Uterus (tissue), 2 donors: ENCODE measurements at regions not wholly inside any gene's neighbourhood (a gene's known extent, or its start where the extent isn't known, plus 50 kb on each side); places are given as distances from the start of the nearest gene placed in this dataset.

Experiments
- POLR2A ChIP-seq, 2 donors: fragments of 450-650 bp; IDR thresholded peaks; one replicate each; pipeline ENCODE4 v1.6.1; 2016; ENCODE audit warnings: antibody characterized with exemption in 2 of 2, mild to moderate bottlenecking in 1 of 2, moderate library complexity in 1 of 2
- TF ChIP-seq, protein P1 (sequence below), 4 experiments: fragments of 200-600 bp in 2 of 4; fragments of 450-650 bp in 2 of 4; sonication (generic) in 2 of 4; IDR thresholded peaks; one replicate each; pipeline ENCODE4 v1.5.1; 2016 to 2019; ENCODE audit warnings: antibody characterized with exemption in 4 of 4, mild to moderate bottlenecking in 2 of 4, moderate library complexity in 1 of 4

DNA sequence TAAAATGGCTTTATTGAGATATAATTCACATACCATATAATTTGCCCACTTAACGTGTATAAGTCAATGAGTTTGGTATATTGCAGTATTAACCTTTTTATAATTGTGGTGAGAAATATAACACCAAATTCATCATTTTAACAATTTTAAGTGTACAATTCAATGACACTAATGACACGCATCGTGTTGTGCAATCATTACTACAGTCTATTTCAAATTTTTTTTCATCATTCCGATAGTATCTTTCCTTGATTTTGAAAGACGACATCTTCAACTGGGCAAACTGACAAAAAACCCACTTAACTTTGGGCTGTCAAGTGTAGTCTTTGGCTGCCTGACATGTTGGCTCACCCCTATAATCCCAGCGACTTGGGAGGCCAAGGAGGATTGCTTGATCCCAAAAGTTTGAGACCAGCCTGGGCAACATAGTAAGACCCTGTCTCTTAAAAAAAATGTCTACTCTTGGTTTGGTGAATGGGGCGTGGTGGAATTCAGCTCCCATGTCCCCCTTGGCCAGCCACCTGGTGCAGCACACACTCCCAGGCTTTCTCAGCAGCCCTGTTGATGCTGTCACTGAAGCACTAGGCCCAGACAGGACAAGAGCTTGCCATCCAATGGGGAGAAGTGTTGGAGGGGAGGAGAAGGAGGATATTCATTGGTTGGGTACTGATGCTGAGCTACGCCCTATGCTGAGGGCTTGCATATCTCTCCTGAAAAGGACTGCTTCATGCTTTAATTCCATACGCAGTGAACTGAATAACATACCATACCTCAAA is 150.5 kb downstream of the CD83 start:
- TF ChIP-seq, protein P1, sequence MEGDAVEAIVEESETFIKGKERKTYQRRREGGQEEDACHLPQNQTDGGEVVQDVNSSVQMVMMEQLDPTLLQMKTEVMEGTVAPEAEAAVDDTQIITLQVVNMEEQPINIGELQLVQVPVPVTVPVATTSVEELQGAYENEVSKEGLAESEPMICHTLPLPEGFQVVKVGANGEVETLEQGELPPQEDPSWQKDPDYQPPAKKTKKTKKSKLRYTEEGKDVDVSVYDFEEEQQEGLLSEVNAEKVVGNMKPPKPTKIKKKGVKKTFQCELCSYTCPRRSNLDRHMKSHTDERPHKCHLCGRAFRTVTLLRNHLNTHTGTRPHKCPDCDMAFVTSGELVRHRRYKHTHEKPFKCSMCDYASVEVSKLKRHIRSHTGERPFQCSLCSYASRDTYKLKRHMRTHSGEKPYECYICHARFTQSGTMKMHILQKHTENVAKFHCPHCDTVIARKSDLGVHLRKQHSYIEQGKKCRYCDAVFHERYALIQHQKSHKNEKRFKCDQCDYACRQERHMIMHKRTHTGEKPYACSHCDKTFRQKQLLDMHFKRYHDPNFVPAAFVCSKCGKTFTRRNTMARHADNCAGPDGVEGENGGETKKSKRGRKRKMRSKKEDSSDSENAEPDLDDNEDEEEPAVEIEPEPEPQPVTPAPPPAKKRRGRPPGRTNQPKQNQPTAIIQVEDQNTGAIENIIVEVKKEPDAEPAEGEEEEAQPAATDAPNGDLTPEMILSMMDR (IDR thresholded peaks at IDR 0.05) = no peak
- no peak for TF ChIP-seq POLR2A (IDR thresholded peaks at IDR 0.05)
